ENCODE measurements at regions not wholly inside any gene's neighbourhood (a gene's known extent, or its start where the extent isn't known, plus 50 kb on each side); places are given as distances from the start of the nearest gene placed in this dataset.

DNA sequence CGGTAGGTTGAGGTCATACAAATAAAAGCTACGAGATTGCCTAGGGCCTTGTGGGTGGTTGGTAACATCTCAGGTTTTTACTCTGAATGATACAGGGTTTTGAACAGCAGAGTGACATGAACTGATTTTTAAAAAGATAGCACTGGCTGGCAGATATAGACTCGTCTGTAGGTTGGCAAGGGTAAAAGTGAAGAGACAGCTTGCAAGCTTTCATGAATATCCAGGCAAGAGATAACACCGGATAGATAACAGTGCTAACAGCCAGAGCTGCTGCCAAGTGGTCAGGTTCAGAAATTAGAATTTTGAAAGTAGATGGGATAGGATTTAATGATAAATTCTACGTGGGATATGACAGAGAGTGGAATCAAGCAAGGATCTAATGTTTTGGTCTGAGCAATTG, 299.7 kb upstream of the AADAT start:
- DNase-seq (ENCODE audit: low read depth in 1 of 2, low spot score in 2 of 2) (no peak), FAIRE-seq (no peak)
- TF ChIP-seq SIX5 (IDR thresholded peaks at IDR 0.05; ENCODE audit: low read depth, low read length) (no peak), NRF1 (IDR thresholded peaks at IDR 0.05; ENCODE audit: low read depth, low read length) (no peak), GABPA (IDR thresholded peaks at IDR 0.05; ENCODE audit: borderline replicate concordance, insufficient read depth, low read length) (no peak), KDM1A (IDR thresholded peaks at IDR 0.05; ENCODE audit: borderline replicate concordance, low read length) (no peak), SP4 (IDR thresholded peaks at IDR 0.05; ENCODE audit: low read length) (no peak), POU5F1 (IDR thresholded peaks at IDR 0.05; ENCODE audit: low read depth, low read length) (no peak), PHF8 (conservative IDR thresholded peaks at IDR 0.05; ENCODE audit: low read depth, low read length) (no peak), SRF (IDR thresholded peaks at IDR 0.05; ENCODE audit: low read depth, low read length) (no peak), CHD2 (IDR thresholded peaks at IDR 0.05; ENCODE audit: low read length) (no peak)
- TF ChIP-seq, protein P1, sequence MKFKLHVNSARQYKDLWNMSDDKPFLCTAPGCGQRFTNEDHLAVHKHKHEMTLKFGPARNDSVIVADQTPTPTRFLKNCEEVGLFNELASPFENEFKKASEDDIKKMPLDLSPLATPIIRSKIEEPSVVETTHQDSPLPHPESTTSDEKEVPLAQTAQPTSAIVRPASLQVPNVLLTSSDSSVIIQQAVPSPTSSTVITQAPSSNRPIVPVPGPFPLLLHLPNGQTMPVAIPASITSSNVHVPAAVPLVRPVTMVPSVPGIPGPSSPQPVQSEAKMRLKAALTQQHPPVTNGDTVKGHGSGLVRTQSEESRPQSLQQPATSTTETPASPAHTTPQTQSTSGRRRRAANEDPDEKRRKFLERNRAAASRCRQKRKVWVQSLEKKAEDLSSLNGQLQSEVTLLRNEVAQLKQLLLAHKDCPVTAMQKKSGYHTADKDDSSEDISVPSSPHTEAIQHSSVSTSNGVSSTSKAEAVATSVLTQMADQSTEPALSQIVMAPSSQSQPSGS (IDR thresholded peaks at IDR 0.05; ENCODE audit: low read length) = no peak
- Histone ChIP-seq H3K4me3 (ENCODE audit: extremely low read depth in 1 of 4, insufficient read depth in 2 of 4, low read depth in 3 of 4, low read length in 4 of 4) (no peak overlapping the region), H3K36me3 (ENCODE audit: control insufficient read depth in 2 of 4, insufficient read depth in 4 of 4, low read length in 3 of 4) (no peaks in the 10 kb centered on the region), H3K9me3 (ENCODE audit: insufficient read depth in 2 of 2, low read depth in 1 of 2, low read length in 1 of 2) (no peaks in the 10 kb centered on the region), H3K27ac (ENCODE audit: low read depth, low read length) (no peak overlapping the region), H3K18ac (ENCODE audit: extremely low read depth, low read length) (no peak overlapping the region), H2BK12ac (ENCODE audit: low read depth, low read length) (no peak overlapping the region), H2BK120ac (replicated peaks; ENCODE audit: low read depth, low read length) (no peak overlapping the region), H2BK15ac (ENCODE audit: low read length) (no peak overlapping the region), H3K9ac (replicated peaks in 1 of 4; ENCODE audit: extremely low read depth in 1 of 4, low read depth in 3 of 4, low read length in 3 of 4) (no peak overlapping the region), H3K23ac (ENCODE audit: insufficient read length) (no peak overlapping the region), H2BK5ac (ENCODE audit: low read depth, low read length) (no peak overlapping the region), H2AFZ (ENCODE audit: low read length) (no peak overlapping the region), H2AK5ac (ENCODE audit: low read depth, low read length) (no peak overlapping the region), H3K4me1 (replicated peaks in 1 of 4; ENCODE audit: control insufficient read depth in 3 of 4, insufficient read depth in 4 of 4, low read length in 3 of 4) (no peaks in the 10 kb centered on the region), H3K27me3 (replicated peaks in 1 of 4; ENCODE audit: control insufficient read depth in 3 of 4, extremely low read depth in 1 of 4, insufficient read depth in 3 of 4, low read length in 3 of 4) (no peaks in the 10 kb centered on the region), H3K56ac (replicated peaks; ENCODE audit: insufficient read length, low read depth, low read length) (no peak overlapping the region), H3K79me1 (ENCODE audit: low read depth, low read length) (no peaks in the 10 kb centered on the region), H4K5ac (ENCODE audit: insufficient read length, low read depth, low read length) (no peak overlapping the region), H3K79me2 (ENCODE audit: control insufficient read depth in 1 of 2, insufficient read depth in 2 of 2, low read length in 2 of 2) (no peaks in the 10 kb centered on the region), H2BK20ac (ENCODE audit: low read length) (no peak overlapping the region), H4K20me1 (replicated peaks in 1 of 2; ENCODE audit: control insufficient read depth in 1 of 2, insufficient read depth in 2 of 2, low read length in 2 of 2) (no peaks in the 10 kb centered on the region), H3K4me2 (ENCODE audit: insufficient read depth in 1 of 2, low read depth in 2 of 2, low read length in 2 of 2) (no peak overlapping the region; a peak in 1 of 4 replicates), H3K4ac (replicated peaks; ENCODE audit: insufficient read length, low read depth, low read length) (no peak overlapping the region), H3K14ac (ENCODE audit: insufficient read length) (no peak overlapping the region), H4K8ac (ENCODE audit: extremely low read depth, insufficient read depth, low read length) (no peak overlapping the region), H3K23me2 (ENCODE audit: low read depth, low read length) (no peaks in the 10 kb centered on the region), H4K91ac (replicated peaks; ENCODE audit: insufficient read length, low read length) (no peak overlapping the region)
- ChIA-PET POLR2A (ENCODE audit: partially characterized antibody) (no interaction called here), CTCF (ENCODE audit: partially characterized antibody) (no interaction called here)
- WGBS, 2 experiments (ENCODE audit: extremely low coverage in 1 of 2, insufficient coverage in 1 of 2, insufficient read length in 1 of 2, insufficient replicate concordance in 2 of 2, low coverage in 1 of 2, low lambda C conversion rate in 2 of 2, missing lambda C conversion rate in 1 of 2) = 52 to 100% methylated on average over 1 to 5 of the region's 5 CpGs
